Stimulated activated naive B cell treated with anti-CD40 and anti-IgM and Interleukin-4, amounts not matched to agents 10 μg/mL and 1 μg/mL and 100 μg/mL, for 72 hours (primary cell): ENCODE measurements at regions not wholly inside any gene's neighbourhood (a gene's known extent, or its start where the extent isn't known, plus 50 kb on each side); places are given as distances from the start of the nearest gene placed in this dataset.

Experiments
- ATAC-seq, 2 donors: fragments of 150-1000 bp; cut with Tn5 transposase; replicated peaks; 2 replicates each; pipeline ENCODE4 v1.10.0; 2021; ENCODE audit warnings: moderate library complexity in 1 of 2
- DNase-seq: peaks from one replicate; pipeline ENCODE4 v3.0.0; 2021
- H3K27ac Mint-ChIP-seq: one replicate; pipeline ENCODE4 v1.8.0; 2022; ENCODE audit warnings: mild to moderate bottlenecking, mixed read lengths
- H3K27me3 Mint-ChIP-seq, 2 donors: one replicate each; pipeline ENCODE4 v1.8.0; 2022; ENCODE audit warnings: mixed read lengths in 2 of 2
- H3K36me3 Mint-ChIP-seq, 2 donors: one replicate each; pipeline ENCODE4 v1.8.0; 2022; ENCODE audit warnings: mixed read lengths in 2 of 2, mild to moderate bottlenecking in 1 of 2
- H3K4me1 Mint-ChIP-seq, 2 donors: one replicate each; pipeline ENCODE4 v1.8.0; 2022; ENCODE audit warnings: mixed read lengths in 2 of 2, mild to moderate bottlenecking in 1 of 2
- H3K4me3 Mint-ChIP-seq, 2 donors: one replicate each; pipeline ENCODE4 v1.8.0; 2022; ENCODE audit warnings: mild to moderate bottlenecking in 2 of 2, mixed read lengths in 2 of 2, moderate library complexity in 1 of 2
- H3K9me3 Mint-ChIP-seq, 2 donors: one replicate each; pipeline ENCODE4 v1.8.0; 2022; ENCODE audit warnings: mixed read lengths in 2 of 2, mild to moderate bottlenecking in 1 of 2

DNA sequence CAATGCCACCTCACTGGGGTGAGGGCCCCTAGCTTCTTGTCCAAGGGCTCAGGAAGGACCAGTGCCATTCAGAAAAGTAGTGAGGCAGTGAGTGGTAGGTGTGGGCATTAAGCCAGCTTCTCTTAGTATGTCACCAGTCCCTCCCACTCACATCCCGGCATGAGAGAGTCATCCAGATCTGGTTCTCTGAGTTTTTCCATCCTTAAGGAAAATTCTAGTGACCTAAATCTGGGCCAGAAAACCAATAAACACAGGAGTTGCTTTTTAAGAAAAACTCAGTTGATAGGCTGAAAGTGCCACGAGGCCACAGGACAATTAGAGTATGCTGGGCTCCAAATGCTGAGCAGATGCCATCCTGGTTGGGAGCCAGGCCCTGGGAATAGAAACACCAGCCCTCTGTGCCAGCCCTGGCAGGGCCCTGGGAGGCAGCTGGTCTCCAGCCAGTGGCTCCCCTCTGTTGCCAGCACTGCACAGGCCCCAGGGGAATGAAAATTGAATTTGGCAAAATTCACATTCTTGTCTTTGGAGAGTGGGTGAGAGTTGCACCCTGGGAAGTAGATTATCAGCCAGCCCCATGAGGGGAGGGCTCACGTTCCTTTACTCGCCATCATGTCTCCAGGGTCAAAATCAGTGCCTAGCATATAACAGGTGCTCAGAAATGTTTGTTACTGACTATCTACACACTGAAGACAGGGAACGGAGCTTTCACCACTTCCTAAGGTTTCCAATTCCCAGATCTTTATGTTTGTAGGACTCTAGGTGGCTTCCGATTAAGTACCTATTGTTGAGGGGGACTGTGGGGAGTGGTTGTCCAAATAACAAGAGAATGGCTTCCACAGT, 52.8 kb downstream of the FAM43A start:
- Mint-ChIP-seq H3K9me3 (peaks cover 0 to 2% of the 10 kb centered on the region in 2 donors), H3K27me3 (no peaks in the 10 kb centered on the region), H3K4me1 (peaks cover 6 to 13% of the 10 kb centered on the region in 2 donors), H3K36me3 (peaks cover 2 to 3% of the 10 kb centered on the region in 2 donors), H3K4me3 (no peak overlapping the region), H3K27ac (no peak overlapping the region)
- ATAC-seq (no peak), DNase-seq (no peak)

DNA sequence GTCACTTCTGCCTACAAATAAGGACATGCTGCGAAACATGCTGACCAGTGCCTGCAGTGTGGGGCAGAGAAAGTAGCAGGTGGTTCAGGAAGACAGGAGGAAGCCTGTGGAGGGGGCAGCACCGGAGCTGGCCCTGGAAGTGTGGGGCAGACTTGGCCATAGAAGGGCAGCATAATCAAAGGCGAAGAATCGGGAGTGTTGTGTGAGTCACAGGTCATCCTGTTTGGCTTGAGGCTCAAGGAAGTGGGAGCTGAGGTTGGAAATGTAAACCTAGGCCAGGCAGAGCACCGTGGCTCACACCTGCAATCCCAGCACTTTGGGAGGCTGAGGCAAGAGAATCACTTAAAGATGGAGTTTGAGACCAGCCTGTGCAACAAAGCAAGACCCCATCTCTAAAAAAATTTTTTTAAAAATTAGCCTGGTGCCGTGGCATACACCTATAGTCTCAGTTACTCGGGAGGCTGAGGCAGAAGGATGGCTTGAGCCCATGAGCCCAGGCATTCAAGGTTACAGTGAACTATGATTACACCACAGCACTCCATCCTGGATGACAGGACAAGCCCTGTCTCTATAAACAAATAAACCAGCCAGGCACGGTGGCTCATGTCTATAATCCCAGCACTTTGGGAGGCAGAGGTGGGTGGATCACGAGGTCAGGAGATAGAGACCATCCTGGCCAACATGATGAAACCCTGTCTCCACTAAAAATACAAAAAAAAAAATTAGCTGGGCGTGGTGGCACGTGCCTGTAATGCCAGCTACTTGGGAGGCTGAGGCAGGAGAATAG, 54.0 kb downstream of the FAM43A start:
- no peak for DNase-seq
- no peak for ATAC-seq
- H3K27me3 Mint-ChIP-seq = no peaks in the 10 kb centered on the region
- peaks cover 6 to 13% of the 10 kb centered on the region in 2 donors for H3K4me1 Mint-ChIP-seq
- H3K27ac Mint-ChIP-seq = no peak overlapping the region
- H3K4me3 Mint-ChIP-seq = no peak overlapping the region
- peaks cover 2 to 3% of the 10 kb centered on the region in 2 donors for H3K36me3 Mint-ChIP-seq
- H3K9me3 Mint-ChIP-seq = peaks cover 0 to 2% of the 10 kb centered on the region in 2 donors

DNA sequence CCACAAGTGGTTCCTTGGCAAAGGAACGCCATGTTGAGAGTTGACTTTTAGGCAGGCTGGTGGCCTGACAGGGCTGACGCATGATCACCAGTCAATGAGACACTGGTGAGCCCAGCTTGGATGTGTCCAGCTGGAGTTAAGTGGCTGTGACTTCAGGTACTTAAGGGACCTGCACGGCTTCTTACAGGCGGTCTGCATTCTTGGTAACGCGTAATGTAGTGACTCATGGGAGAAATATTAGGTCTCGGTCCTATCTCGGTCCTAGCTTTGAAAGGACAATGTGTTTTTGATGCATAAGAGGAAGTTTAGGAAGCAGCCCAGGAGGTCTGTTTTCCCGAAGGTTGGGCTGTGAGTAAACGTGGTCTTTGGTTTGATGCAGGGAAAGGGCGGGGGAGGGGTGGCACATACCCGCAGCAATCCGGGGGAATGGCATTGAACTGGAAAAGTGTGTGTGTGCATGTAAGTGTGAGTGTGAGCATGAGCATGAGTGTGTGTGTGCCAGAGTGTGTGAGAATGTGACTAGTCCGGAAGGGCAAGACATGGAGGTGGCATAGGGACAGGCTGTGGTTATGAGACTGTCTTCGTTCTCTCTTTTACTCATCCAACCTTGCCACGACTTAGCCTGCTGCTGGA, 55.3 kb downstream of the FAM43A start:
- H3K9me3 Mint-ChIP-seq = no peaks in the 10 kb centered on the region
- DNase-seq (no peak), ATAC-seq (no peak)
- H3K4me3 Mint-ChIP-seq = no peak overlapping the region
- no peaks in the 10 kb centered on the region for H3K36me3 Mint-ChIP-seq
- H3K27ac Mint-ChIP-seq = no peak overlapping the region
- no peaks in the 10 kb centered on the region for H3K27me3 Mint-ChIP-seq
- peaks cover 17 to 24% of the 10 kb centered on the region in 2 donors for H3K4me1 Mint-ChIP-seq

DNA sequence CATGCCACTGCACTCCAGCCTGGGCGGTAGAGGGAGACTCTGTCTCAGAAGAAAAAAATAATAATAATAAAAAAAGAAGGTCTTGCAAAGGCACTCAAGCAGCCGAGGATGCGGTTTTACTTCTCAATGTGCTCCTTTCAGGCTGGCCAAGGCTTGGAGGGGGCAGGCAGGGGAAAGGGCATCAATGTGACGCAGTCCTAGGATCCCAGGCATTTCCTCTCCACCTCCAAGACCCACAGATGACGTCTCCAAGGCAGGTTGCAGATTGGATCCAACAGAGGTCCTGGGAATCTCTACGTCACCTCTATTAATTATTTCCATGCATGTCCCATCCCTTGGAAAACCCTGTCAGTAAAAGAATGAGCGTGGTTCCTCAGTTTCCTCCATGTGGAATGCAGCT, 56.2 kb downstream of the FAM43A start:
- no peak overlapping the region for H3K4me3 Mint-ChIP-seq
- H3K27ac Mint-ChIP-seq = no peak overlapping the region
- no peaks in the 10 kb centered on the region for H3K27me3 Mint-ChIP-seq
- peaks cover 17 to 30% of the 10 kb centered on the region in 2 donors for H3K4me1 Mint-ChIP-seq
- H3K36me3 Mint-ChIP-seq = no peaks in the 10 kb centered on the region
- DNase-seq (no peak), ATAC-seq (no peak)
- H3K9me3 Mint-ChIP-seq = no peaks in the 10 kb centered on the region

DNA sequence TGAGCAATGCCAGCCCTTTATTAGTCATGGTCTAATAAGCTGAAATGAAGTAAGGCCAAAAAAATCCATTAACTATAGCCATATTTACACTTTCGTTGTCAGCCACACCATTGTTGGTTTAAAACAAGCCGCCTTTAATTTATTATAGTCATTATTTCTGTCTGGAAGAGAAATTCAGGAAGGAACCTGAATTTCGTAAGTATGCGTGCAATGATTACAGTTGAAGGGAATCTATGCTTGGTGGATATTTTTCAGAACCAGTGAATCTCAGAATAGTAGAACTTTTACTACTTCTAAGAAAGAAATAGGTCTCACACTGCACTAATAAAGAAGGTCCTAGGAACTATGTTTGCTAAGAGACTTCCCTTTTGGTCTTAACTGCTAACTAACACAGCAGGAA, 59.1 kb downstream of the FAM43A start:
- ATAC-seq = no peak
- H3K4me1 Mint-ChIP-seq = peaks cover 11 to 17% of the 10 kb centered on the region in 2 donors
- no peak overlapping the region for H3K27ac Mint-ChIP-seq
- DNase-seq = no peak
- H3K27me3 Mint-ChIP-seq = no peaks in the 10 kb centered on the region
- H3K4me3 Mint-ChIP-seq = no peak overlapping the region
- no peaks in the 10 kb centered on the region for H3K36me3 Mint-ChIP-seq
- no peaks in the 10 kb centered on the region for H3K9me3 Mint-ChIP-seq

DNA sequence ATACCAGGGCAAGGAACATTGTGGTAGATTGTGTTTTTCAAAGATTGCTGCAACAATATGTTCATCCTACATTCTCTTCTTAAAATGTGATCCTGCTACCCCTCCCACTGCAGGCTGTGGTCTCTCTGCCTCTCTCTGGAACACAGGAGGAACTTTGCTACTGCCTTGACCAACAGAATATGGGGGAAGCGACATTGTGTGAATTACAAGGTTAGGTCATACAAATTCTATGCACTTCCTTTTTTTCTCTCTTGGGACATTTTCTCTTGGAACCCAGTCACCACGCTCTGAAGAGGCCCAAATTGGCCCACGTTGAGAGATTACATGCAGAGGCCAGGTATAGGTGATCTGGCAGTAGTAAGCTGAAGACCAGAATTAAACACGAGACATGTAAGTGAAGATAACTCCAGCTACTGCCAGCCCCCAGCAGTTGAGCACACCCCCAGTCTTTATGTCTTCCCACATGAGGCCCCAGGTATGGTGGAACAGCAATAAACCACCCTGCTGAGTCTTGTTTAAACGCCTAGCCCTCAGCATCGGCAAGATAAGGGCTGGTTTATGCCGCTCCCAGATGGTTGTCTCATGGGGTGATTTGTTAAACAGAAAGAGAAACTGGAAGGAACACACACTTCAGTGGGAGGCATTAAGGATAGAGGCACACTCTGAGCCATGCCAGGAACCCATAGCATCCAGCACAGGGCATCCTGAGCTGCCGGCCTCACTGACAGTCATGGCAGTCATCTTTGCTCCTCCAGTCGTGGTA, 59.9 kb downstream of the FAM43A start:
- Mint-ChIP-seq H3K9me3 (no peaks in the 10 kb centered on the region), H3K27me3 (no peaks in the 10 kb centered on the region), H3K27ac (no peak overlapping the region), H3K4me1 (peaks cover 11 to 17% of the 10 kb centered on the region in 2 donors), H3K36me3 (no peaks in the 10 kb centered on the region), H3K4me3 (no peak overlapping the region)
- no peak for ATAC-seq
- no peak for DNase-seq

DNA sequence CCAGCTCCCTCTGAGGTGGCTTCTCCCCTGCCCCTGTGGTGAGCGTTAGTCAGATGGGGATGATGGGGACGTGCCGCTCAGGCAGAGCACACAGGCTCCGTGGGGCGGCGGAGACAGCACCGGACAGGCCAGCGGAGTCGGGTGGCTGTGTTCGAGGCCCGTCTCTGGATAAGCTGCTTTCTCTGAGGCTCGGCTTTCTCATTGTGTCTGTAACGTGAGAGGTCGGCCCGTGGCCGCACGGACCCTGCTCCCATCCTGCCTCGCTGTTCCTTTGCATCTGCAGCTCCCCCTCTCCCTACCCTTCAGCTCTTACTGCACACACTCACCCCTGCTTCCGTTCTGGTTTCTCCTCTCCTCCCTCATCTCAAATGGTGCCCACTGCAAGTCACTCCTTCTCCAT, 62.5 kb downstream of the FAM43A start:
- Mint-ChIP-seq H3K4me3 (no peak overlapping the region), H3K27ac (no peak overlapping the region), H3K4me1 (peaks cover 11 to 17% of the 10 kb centered on the region in 2 donors), H3K36me3 (no peaks in the 10 kb centered on the region), H3K9me3 (no peaks in the 10 kb centered on the region), H3K27me3 (no peaks in the 10 kb centered on the region)
- ATAC-seq (no peak), DNase-seq (no peak)

DNA sequence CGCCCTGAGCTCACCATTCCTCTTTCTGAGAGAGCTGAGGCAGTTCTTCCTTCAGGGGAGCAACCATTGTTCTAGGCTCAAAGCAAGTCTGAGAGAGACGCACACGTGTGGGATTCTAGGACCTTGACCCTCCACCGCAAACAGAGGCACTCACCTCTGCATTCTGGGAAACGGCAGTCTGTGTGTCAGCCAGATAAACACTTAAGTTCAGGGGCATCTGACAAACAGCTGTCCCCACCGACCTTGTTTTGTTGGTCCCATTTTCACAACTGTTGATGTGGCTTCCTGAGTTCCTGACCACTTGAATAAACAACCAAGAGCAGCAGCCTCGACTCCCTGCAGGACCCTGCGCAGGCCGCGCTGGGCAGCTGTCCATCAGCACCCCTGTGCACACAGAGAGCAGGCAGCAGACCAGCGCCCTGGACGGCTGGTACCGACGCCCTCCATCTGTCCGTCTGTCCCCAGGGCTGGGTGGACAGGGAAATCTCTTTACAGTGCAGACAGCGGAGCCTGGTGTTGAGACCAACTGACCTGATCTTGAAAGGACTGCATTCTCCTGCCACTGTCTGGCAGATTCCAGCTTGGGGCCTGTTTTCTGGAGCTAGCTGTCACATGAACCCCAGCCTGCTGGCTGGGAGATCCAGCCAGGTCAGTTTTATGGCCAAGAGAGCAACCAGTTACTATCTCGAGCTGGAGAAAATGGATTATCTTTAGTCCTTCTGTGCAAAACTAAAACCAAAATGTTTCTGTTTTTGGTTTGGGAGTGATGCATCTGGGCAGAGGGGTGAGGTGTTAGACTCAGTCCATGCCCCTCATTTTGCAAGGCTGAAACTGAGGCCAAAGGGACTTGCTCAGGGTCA, 64.2 kb downstream of the FAM43A start:
- no peak overlapping the region for H3K27ac Mint-ChIP-seq
- no peaks in the 10 kb centered on the region for H3K36me3 Mint-ChIP-seq
- H3K27me3 Mint-ChIP-seq = no peaks in the 10 kb centered on the region
- H3K9me3 Mint-ChIP-seq = no peaks in the 10 kb centered on the region
- no peak for ATAC-seq
- DNase-seq = no peak
- no peak overlapping the region for H3K4me3 Mint-ChIP-seq
- peaks cover 11 to 17% of the 10 kb centered on the region in 2 donors for H3K4me1 Mint-ChIP-seq

DNA sequence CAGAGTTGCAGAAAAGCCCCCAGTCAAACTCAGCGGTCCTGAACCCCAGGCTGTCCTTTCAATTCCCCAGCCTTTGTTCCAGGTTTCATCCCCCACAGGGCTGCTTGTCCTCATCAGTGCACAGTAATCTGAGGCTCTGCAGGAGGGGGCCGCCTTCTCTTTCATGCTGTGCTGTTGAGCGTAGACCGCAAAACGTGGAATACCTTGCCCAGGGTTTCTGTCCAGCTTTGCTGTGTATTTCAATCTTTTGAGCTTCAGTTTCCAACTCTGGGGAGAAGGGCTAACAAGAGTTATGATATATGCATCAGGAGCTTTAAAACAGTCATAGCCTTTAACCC, 64.8 kb downstream of the FAM43A start:
- peaks cover 7 to 11% of the 10 kb centered on the region in 2 donors for H3K4me1 Mint-ChIP-seq
- ATAC-seq = no peak
- H3K36me3 Mint-ChIP-seq = no peaks in the 10 kb centered on the region
- no peak overlapping the region for H3K4me3 Mint-ChIP-seq
- H3K27ac Mint-ChIP-seq = no peak overlapping the region
- no peak for DNase-seq
- no peaks in the 10 kb centered on the region for H3K27me3 Mint-ChIP-seq
- no peaks in the 10 kb centered on the region for H3K9me3 Mint-ChIP-seq

DNA sequence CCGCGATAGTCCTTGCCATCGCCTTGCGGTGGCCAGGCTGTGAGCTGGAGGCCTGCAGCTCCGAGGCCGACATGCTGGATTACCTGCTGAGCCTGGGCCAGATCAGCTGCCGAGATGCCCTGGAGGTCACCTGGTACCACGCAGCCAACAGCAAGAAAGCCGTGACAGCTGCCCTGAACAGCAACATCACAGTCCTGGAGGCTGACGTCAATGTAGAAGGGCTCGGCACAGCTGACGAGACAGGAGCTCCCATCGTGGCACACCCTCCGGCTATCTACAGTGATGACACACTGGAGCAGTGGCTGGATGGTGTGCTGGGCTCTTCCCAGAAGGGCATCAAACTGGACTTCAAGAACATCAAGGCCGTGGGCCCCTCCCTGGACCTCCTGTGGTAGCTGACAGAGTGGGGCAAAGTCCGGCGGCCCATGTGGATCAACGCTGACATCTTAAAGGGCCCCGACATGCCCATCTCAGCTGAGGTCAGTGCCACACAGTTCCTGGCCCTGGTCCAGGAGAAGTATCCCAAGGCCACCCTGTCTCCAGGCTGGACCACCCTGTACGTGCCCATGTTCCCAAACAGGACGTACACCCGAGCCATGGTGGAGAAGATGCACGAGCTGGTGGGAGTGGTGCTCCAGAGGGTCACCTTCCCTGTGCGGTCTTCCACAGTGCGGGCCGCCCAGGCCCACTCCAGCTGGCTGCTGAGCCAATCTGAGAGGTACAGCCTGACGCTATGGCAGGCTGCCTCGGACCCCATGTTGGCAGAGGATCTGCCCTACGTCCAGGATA, 70.2 kb downstream of the FAM43A start:
- H3K9me3 Mint-ChIP-seq = no peaks in the 10 kb centered on the region
- no peak overlapping the region for H3K27ac Mint-ChIP-seq
- peaks cover 4 to 5% of the 10 kb centered on the region in 2 donors for H3K27me3 Mint-ChIP-seq
- DNase-seq (no peak), ATAC-seq (no peak)
- H3K36me3 Mint-ChIP-seq = no peaks in the 10 kb centered on the region
- H3K4me1 Mint-ChIP-seq = peaks cover 0 to 1% of the 10 kb centered on the region in 2 donors
- no peak overlapping the region for H3K4me3 Mint-ChIP-seq

DNA sequence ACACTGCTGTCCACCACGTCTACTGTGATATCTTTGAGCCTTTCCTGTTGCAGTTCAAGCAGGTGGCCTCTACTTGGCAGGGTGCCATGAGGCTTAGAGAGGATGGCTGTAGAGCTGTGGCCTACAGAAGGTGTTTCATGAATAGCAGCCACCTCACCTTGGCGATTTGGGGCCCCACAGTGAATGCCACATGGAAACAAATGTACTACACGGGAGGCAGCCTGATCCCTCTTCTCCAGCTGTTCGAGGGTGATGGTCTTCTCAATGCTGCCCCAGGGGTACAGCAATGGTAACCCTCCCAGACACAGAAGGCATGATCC, 70.7 kb downstream of the FAM43A start:
- H3K9me3 Mint-ChIP-seq = no peaks in the 10 kb centered on the region
- no peak overlapping the region for H3K4me3 Mint-ChIP-seq
- ATAC-seq (no peak), DNase-seq (no peak)
- H3K27me3 Mint-ChIP-seq = peaks cover 4 to 5% of the 10 kb centered on the region in 2 donors
- H3K4me1 Mint-ChIP-seq = peaks cover 0 to 1% of the 10 kb centered on the region in 2 donors
- H3K27ac Mint-ChIP-seq = no peak overlapping the region
- no peaks in the 10 kb centered on the region for H3K36me3 Mint-ChIP-seq

DNA sequence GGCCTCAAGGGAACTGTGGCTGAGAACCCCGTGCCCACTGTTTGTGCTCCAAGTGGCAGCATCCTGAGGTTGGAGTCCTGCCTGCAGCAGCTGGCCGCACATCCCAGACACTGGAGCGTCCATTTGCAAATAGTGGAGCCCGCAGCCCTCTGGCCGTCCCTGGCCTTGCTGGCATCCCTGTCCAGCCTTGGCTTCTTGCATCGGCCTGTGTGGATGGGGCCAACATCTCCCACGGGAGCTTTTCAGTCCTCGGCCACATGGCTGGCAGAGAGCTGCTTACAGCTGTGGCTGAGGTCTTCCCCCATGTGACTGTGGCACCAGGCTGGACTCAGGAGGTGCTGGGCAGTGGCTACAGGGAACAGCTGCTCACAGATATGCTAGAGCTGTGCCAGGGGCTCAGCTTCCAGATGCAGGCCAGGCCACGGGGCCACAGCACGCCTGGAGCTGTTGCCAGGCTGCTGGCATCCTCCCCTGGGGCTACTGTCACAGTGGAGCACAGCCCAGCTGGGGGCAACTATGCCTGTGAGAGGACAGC, 71.2 kb downstream of the FAM43A start:
- H3K27ac Mint-ChIP-seq = no peak overlapping the region
- H3K36me3 Mint-ChIP-seq = no peaks in the 10 kb centered on the region
- peaks cover 4 to 5% of the 10 kb centered on the region in 2 donors for H3K27me3 Mint-ChIP-seq
- H3K4me1 Mint-ChIP-seq = peaks cover 0 to 1% of the 10 kb centered on the region in 2 donors
- no peak for ATAC-seq
- H3K4me3 Mint-ChIP-seq = no peak overlapping the region
- H3K9me3 Mint-ChIP-seq = no peaks in the 10 kb centered on the region
- no peak for DNase-seq

DNA sequence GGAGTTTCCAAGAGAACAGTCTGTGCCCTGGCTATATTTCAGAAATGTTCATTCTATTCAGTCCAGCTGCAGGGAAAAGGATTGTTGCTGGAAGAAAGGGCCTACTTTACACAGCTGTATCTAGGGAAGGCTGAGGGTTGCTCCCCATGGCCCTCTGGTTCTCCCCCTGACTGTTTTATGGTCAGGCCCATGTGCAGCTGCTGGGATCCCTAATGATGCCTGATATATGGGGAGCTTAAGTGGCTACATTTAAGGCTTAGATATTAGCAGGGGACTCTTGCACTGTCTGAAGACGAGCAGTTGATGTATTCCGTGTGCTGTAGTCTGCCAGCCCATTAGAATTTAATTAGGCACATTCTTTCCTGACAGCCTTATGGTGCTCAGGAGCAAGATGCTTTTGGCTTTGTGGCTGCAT, 72.0 kb downstream of the FAM43A start:
- H3K4me3 Mint-ChIP-seq = no peak overlapping the region
- peaks cover 4 to 5% of the 10 kb centered on the region in 2 donors for H3K27me3 Mint-ChIP-seq
- no peak for ATAC-seq
- no peak overlapping the region for H3K27ac Mint-ChIP-seq
- DNase-seq = no peak
- H3K9me3 Mint-ChIP-seq = no peaks in the 10 kb centered on the region
- no peaks in the 10 kb centered on the region for H3K36me3 Mint-ChIP-seq
- peaks cover 0 to 1% of the 10 kb centered on the region in 2 donors for H3K4me1 Mint-ChIP-seq
